ENCODE measurements at regions not wholly inside any gene's neighbourhood (a gene's known extent, or its start where the extent isn't known, plus 50 kb on each side); places are given as distances from the start of the nearest gene placed in this dataset.

- intact Hi-C loops (cut with micrococcal nuclease): no loop called here
- ATAC-seq: no peak
- Mint-ChIP-seq H3K27ac (no peak overlapping the region), H3K36me3 (no peaks in the 10 kb centered on the region), H3K4me1 (no peaks in the 10 kb centered on the region), H3K27me3 (ENCODE audit: low read depth in 2 of 2) (no peaks in the 10 kb centered on the region), H3K4me3 (no peak overlapping the region), H3K9me3 (no peaks in the 10 kb centered on the region)
- Histone ChIP-seq H3K4me3 (ENCODE audit: low read length) (no peak overlapping the region), H3K4me1 (ENCODE audit: control insufficient read depth, insufficient read depth, low read length) (no peaks in the 10 kb centered on the region), H3K36me3 (ENCODE audit: control insufficient read depth, insufficient read depth, low read length) (no peaks in the 10 kb centered on the region), H3K9me3 (ENCODE audit: control insufficient read depth, insufficient read depth, low read length) (peaks cover 3% of the 10 kb centered on the region), H3K27ac (ENCODE audit: low read length) (no peak overlapping the region), H3K27me3 (ENCODE audit: control insufficient read depth, insufficient read depth, low read length) (no peaks in the 10 kb centered on the region)
- no peak for DNase-seq
- no peak for TF ChIP-seq CTCF (IDR thresholded peaks at IDR 0.05)
- WGBS (ENCODE audit: insufficient coverage): 78% methylated on average over 6 of the region's 7 CpGs
Observed at GRCh38 chr11:70543611-70544010, 145.3 kb downstream of the CTTN start.

- Mint-ChIP-seq H3K27me3 (ENCODE audit: low read depth in 2 of 2) (no peaks in the 10 kb centered on the region), H3K36me3 (no peaks in the 10 kb centered on the region), H3K9me3 (no peaks in the 10 kb centered on the region), H3K4me3 (no peak overlapping the region), H3K27ac (no peak overlapping the region), H3K4me1 (no peaks in the 10 kb centered on the region)
- no peak overlapping the region for H3K4me3 ChIP-seq (ENCODE audit: low read length)
- 85% methylated on average over 17 of the region's 17 CpGs for WGBS (ENCODE audit: insufficient coverage)
- peaks cover 3% of the 10 kb centered on the region for H3K9me3 ChIP-seq (ENCODE audit: control insufficient read depth, insufficient read depth, low read length)
- ATAC-seq (no peak), DNase-seq (no peak)
- no peak overlapping the region for H3K27ac ChIP-seq (ENCODE audit: low read length)
- H3K27me3 ChIP-seq (ENCODE audit: control insufficient read depth, insufficient read depth, low read length): no peaks in the 10 kb centered on the region
- intact Hi-C loops (cut with micrococcal nuclease): no loop called here
- H3K4me1 ChIP-seq (ENCODE audit: control insufficient read depth, insufficient read depth, low read length): no peaks in the 10 kb centered on the region
- no peak for TF ChIP-seq CTCF (IDR thresholded peaks at IDR 0.05)
- H3K36me3 ChIP-seq (ENCODE audit: control insufficient read depth, insufficient read depth, low read length): no peaks in the 10 kb centered on the region
Observed at GRCh38 chr11:70544067-70544773, 145.9 kb downstream of the CTTN start.

- H3K27me3 Mint-ChIP-seq (ENCODE audit: low read depth in 2 of 2): no peaks in the 10 kb centered on the region
Observed at GRCh38 chr11:70544774-70545609, 146.7 kb downstream of the CTTN start.

More at GRCh38 chr11:70544774-70545609, 146.7 kb downstream of the CTTN start:
- Histone ChIP-seq H3K9me3 (ENCODE audit: control insufficient read depth, insufficient read depth, low read length) (peaks cover 3% of the 10 kb centered on the region), H3K27ac (ENCODE audit: low read length) (no peak overlapping the region), H3K4me1 (ENCODE audit: control insufficient read depth, insufficient read depth, low read length) (no peaks in the 10 kb centered on the region), H3K4me3 (ENCODE audit: low read length) (no peak overlapping the region), H3K36me3 (ENCODE audit: control insufficient read depth, insufficient read depth, low read length) (no peaks in the 10 kb centered on the region), H3K27me3 (ENCODE audit: control insufficient read depth, insufficient read depth, low read length) (no peaks in the 10 kb centered on the region)
- ATAC-seq: no peak
- Mint-ChIP-seq H3K9me3 (no peaks in the 10 kb centered on the region), H3K27ac (no peak overlapping the region), H3K36me3 (no peaks in the 10 kb centered on the region), H3K4me1 (no peaks in the 10 kb centered on the region), H3K4me3 (no peak overlapping the region)
- intact Hi-C loops (cut with micrococcal nuclease): no loop called here
- no peak for DNase-seq
- 85% methylated on average over 36 of the region's 36 CpGs for WGBS (ENCODE audit: insufficient coverage)
- TF ChIP-seq CTCF (IDR thresholded peaks at IDR 0.05): no peak
